Ishikawa (cell line): ENCODE measurements at regions not wholly inside any gene's neighbourhood (a gene's known extent, or its start where the extent isn't known, plus 50 kb on each side); places are given as distances from the start of the nearest gene placed in this dataset.

Source experiments
- CEBPB ChIP-seq: IDR thresholded peaks from 2 replicates; pipeline ENCODE4 v1.6.1; 2012
- EGR1 ChIP-seq: IDR thresholded peaks from 2 replicates; pipeline ENCODE4 v1.6.1; 2012
- EP300 ChIP-seq: IDR thresholded peaks from 2 replicates; pipeline ENCODE4 v1.6.1; 2012; ENCODE audit warnings: borderline replicate concordance
- MAX ChIP-seq: IDR thresholded peaks from 2 replicates; pipeline ENCODE4 v1.6.1; 2012
- NFIC ChIP-seq: IDR thresholded peaks from 2 replicates; pipeline ENCODE4 v1.6.1; 2012
- RAD21 ChIP-seq: IDR thresholded peaks from 2 replicates; pipeline ENCODE4 v1.6.1; 2012; ENCODE audit warnings: low read depth
- REST ChIP-seq: IDR thresholded peaks from 2 replicates; pipeline ENCODE4 v1.6.1; 2012; ENCODE audit warnings: low read depth, mild to moderate bottlenecking
- TAF1 ChIP-seq: IDR thresholded peaks from 2 replicates; pipeline ENCODE4 v1.6.1; 2012; ENCODE audit warnings: low read depth, mild to moderate bottlenecking
- YY1 ChIP-seq: IDR thresholded peaks from 2 replicates; pipeline ENCODE4 v1.6.1; 2012; ENCODE audit warnings: low read depth

- TF ChIP-seq YY1 (no peak), REST (no peak), CEBPB (no peak), RAD21 (no peak), EGR1 (no peak), MAX (no peak), TAF1 (no peak), EP300 (no peak), NFIC (no peak)
These were observed 136.9 kb downstream of the CYP26B1 start for GRCh38 chr2:72010647-72011369.
